ENCODE measurements at regions not wholly inside any gene's neighbourhood (a gene's known extent, or its start where the extent isn't known, plus 50 kb on each side); places are given as distances from the start of the nearest gene placed in this dataset.

DNA sequence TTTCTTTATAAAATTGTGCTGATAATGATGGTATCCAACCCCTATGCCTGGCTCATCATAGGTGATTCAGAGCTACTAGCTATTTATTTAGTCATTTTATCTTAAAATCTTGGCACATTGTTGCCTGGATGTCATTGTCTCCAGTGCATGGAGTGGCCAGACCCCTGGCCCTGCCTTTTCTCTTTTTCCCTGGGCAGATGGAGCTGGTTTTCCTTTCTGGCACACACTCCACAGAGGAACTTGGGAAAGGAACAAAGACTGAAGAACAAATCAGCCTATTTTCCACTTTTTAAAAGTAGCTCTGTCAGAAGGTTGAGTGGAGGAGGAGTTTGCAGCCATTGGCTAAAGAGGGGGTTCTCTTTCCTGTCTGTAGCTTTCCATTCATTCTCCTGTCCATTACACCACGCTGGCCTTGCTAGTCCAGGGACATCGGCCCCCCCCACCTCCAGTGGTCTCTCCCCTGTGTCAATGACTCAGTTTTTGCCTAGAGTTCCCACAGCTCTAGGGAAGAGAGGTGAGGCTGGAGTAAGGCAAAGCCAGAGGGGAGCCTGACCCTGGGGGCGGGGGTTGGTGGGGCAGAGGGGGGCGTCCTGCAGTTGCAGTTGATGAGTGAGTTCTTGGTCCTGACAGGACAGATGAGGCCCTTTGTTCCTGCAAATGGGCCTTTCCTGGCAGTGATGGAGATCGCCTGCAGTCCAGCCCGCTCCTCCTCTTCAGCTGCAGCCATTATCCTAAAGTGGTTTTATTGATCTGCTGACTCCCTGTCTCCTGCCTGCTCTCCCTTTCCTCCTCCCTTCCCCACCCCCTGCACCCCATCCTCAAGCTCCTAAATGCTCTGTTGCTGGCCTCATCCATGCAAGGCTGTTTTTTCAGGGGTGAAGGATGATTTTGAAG, 774.5 kb downstream of the DHX35 start:
- H4K20me1 ChIP-seq (replicated peaks in 1 of 2; ENCODE audit: control insufficient read depth in 1 of 2, insufficient read depth in 2 of 2, low read length in 2 of 2), result no peaks in the 10 kb centered on the region
- no peaks in the 10 kb centered on the region for H3K79me1 ChIP-seq (ENCODE audit: low read depth, low read length)
- no peak overlapping the region for H2BK15ac ChIP-seq (ENCODE audit: low read length)
- H3K23ac ChIP-seq (ENCODE audit: insufficient read length), result no peak overlapping the region
- no peak overlapping the region for H3K4ac ChIP-seq (replicated peaks; ENCODE audit: insufficient read length, low read depth, low read length)
- no peaks in the 10 kb centered on the region for H3K27me3 ChIP-seq (replicated peaks in 1 of 4; ENCODE audit: control insufficient read depth in 3 of 4, extremely low read depth in 1 of 4, insufficient read depth in 3 of 4, low read length in 3 of 4)
- H4K8ac ChIP-seq (ENCODE audit: extremely low read depth, insufficient read depth, low read length), result no peak overlapping the region
- no peak overlapping the region for H2BK12ac ChIP-seq (ENCODE audit: low read depth, low read length)
- no peak overlapping the region for H4K5ac ChIP-seq (ENCODE audit: insufficient read length, low read depth, low read length)
- ChIA-PET POLR2A (ENCODE audit: partially characterized antibody) (no interaction called here), CTCF (ENCODE audit: partially characterized antibody) (interaction anchor here (1.4 kb wide), 1 partner anchor 137 kb away, joined by 3 read pairs; no protein-coding TSS in a partner anchor)
- no peak overlapping the region for H2BK20ac ChIP-seq (ENCODE audit: low read length)
- WGBS, 2 experiments (ENCODE audit: extremely low coverage in 1 of 2, insufficient coverage in 1 of 2, insufficient read length in 1 of 2, insufficient replicate concordance in 2 of 2, low coverage in 1 of 2, low lambda C conversion rate in 2 of 2, missing lambda C conversion rate in 1 of 2), result 84% methylated on average over 5 of the region's 6 CpGs; no CpG with 5 or more reads in 1 of the 2 experiments
- no peak overlapping the region for H3K18ac ChIP-seq (ENCODE audit: extremely low read depth, low read length)
- H3K36me3 ChIP-seq (ENCODE audit: control insufficient read depth in 2 of 4, insufficient read depth in 4 of 4, low read length in 3 of 4), result no peaks in the 10 kb centered on the region
- H3K9me3 ChIP-seq (ENCODE audit: insufficient read depth in 2 of 2, low read depth in 1 of 2, low read length in 1 of 2), result peaks cover 0 to 2% of the 10 kb centered on the region in 2 experiments; a peak in 1 of 4 replicates
- H3K4me3 ChIP-seq (ENCODE audit: extremely low read depth in 1 of 4, insufficient read depth in 2 of 4, low read depth in 3 of 4, low read length in 4 of 4), result no peak overlapping the region
- TF ChIP-seq YY1 (IDR thresholded peaks at IDR 0.05; ENCODE audit: low read depth, low read length) (no peak), RFX5 (IDR thresholded peaks at IDR 0.05; ENCODE audit: borderline replicate concordance, low read depth, low read length) (no peak)
- no peaks in the 10 kb centered on the region for H3K23me2 ChIP-seq (ENCODE audit: low read depth, low read length)
- no peak overlapping the region for H3K14ac ChIP-seq (ENCODE audit: insufficient read length)
- no peak for FAIRE-seq
- no peak for DNase-seq (ENCODE audit: low read depth in 1 of 2, low spot score in 2 of 2)
- no peaks in the 10 kb centered on the region for H3K4me1 ChIP-seq (replicated peaks in 1 of 4; ENCODE audit: control insufficient read depth in 3 of 4, insufficient read depth in 4 of 4, low read length in 3 of 4)
- H2BK120ac ChIP-seq (replicated peaks; ENCODE audit: low read depth, low read length), result no peak overlapping the region
- no peak overlapping the region for H2AK5ac ChIP-seq (ENCODE audit: low read depth, low read length)
- H2BK5ac ChIP-seq (ENCODE audit: low read depth, low read length), result no peak overlapping the region
- H3K79me2 ChIP-seq (ENCODE audit: control insufficient read depth in 1 of 2, insufficient read depth in 2 of 2, low read length in 2 of 2), result no peaks in the 10 kb centered on the region
- no peak overlapping the region for H3K56ac ChIP-seq (replicated peaks; ENCODE audit: insufficient read length, low read depth, low read length)
- no peak overlapping the region for H3K27ac ChIP-seq (ENCODE audit: low read depth, low read length)
- H4K91ac ChIP-seq (replicated peaks; ENCODE audit: insufficient read length, low read length), result no peak overlapping the region
- no peak overlapping the region for H2AFZ ChIP-seq (ENCODE audit: low read length)
- H3K4me2 ChIP-seq (ENCODE audit: insufficient read depth in 1 of 2, low read depth in 2 of 2, low read length in 2 of 2), result no peak overlapping the region
- H3K9ac ChIP-seq (replicated peaks in 1 of 4; ENCODE audit: extremely low read depth in 1 of 4, low read depth in 3 of 4, low read length in 3 of 4), result no peak overlapping the region
